Nephron progenitor cell (in vitro differentiated cells): ENCODE measurements at regions not wholly inside any gene's neighbourhood (a gene's known extent, or its start where the extent isn't known, plus 50 kb on each side); places are given as distances from the start of the nearest gene placed in this dataset.

Experiments
- DNase-seq: peaks from one replicate; pipeline ENCODE4 v3.0.0; 2021
- H3K27ac Mint-ChIP-seq: 2 replicates; pipeline ENCODE4 v1.8.0; 2021; ENCODE audit warnings: mild to moderate bottlenecking, moderate library complexity, mixed read lengths
- H3K27me3 Mint-ChIP-seq: 2 replicates; pipeline ENCODE4 v1.8.0; 2021; ENCODE audit warnings: mild to moderate bottlenecking, low read depth, mixed read lengths; ENCODE audit not compliant: poor library complexity
- H3K36me3 Mint-ChIP-seq: 2 replicates; pipeline ENCODE4 v1.8.0; 2021; ENCODE audit warnings: low read depth, mixed read lengths
- H3K4me1 Mint-ChIP-seq: 2 replicates; pipeline ENCODE4 v1.8.0; 2021; ENCODE audit warnings: mixed read lengths
- H3K4me3 Mint-ChIP-seq: 2 replicates; pipeline ENCODE4 v1.8.0; 2021; ENCODE audit warnings: mild to moderate bottlenecking, moderate library complexity, mixed read lengths
- H3K9me3 Mint-ChIP-seq: 2 replicates; pipeline ENCODE4 v1.8.0; 2021; ENCODE audit warnings: mild to moderate bottlenecking, moderate library complexity, mixed read lengths
- CTCF ChIP-seq: fragments of 200-600 bp; sonication (generic); IDR thresholded peaks from 2 replicates; pipeline ENCODE4 v1.5.0; 2021; ENCODE audit warnings: antibody characterized with exemption

DNA sequence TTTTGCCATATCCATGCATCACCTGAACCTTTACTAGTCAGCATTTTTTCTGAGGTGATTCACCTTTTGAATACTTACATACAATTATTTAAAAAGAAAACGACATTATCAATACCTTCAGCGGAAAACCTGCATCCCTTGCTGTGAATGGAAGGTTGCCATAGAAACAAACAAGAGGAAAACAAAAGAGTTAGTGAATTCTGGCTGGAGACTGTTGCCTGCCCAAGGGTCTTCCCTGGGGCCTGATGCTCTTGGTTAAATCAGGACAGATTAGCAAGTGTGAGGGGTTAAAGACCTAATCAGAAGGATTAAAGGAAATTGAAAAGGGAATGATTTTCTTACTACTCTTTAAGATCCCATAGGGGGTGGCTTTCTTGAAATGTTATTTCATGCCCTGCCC lies 96.0 kb upstream of the WSCD2 start:
- H3K4me3 Mint-ChIP-seq = no peak overlapping the region
- no peak for TF ChIP-seq CTCF
- H3K27ac Mint-ChIP-seq = no peak overlapping the region
- peaks cover 11% of the 10 kb centered on the region for H3K27me3 Mint-ChIP-seq
- H3K4me1 Mint-ChIP-seq = peaks cover 16% of the 10 kb centered on the region
- DNase-seq = no peak
- no peaks in the 10 kb centered on the region for H3K9me3 Mint-ChIP-seq
- no peaks in the 10 kb centered on the region for H3K36me3 Mint-ChIP-seq

- H3K4me1 Mint-ChIP-seq = peaks cover under 1% of the 10 kb centered on the region
- peaks cover 15% of the 10 kb centered on the region for H3K27me3 Mint-ChIP-seq
Observed at GRCh38 chr12:108035372-108035771, 93.7 kb upstream of the WSCD2 start.

GRCh38 chr12:108037960-108038359 lies 91.1 kb upstream of the WSCD2 start:
- peaks cover 7% of the 10 kb centered on the region for H3K4me1 Mint-ChIP-seq
- no peak overlapping the region for H3K27ac Mint-ChIP-seq
- DNase-seq = no peak
- no peak for TF ChIP-seq CTCF
- H3K9me3 Mint-ChIP-seq = no peaks in the 10 kb centered on the region
- H3K27me3 Mint-ChIP-seq = peaks cover 19% of the 10 kb centered on the region
- no peak overlapping the region for H3K4me3 Mint-ChIP-seq
- no peaks in the 10 kb centered on the region for H3K36me3 Mint-ChIP-seq

More at GRCh38 chr12:108035372-108035771, 93.7 kb upstream of the WSCD2 start:
- Mint-ChIP-seq H3K27ac (no peak overlapping the region), H3K36me3 (no peaks in the 10 kb centered on the region), H3K4me3 (no peak overlapping the region), H3K9me3 (no peaks in the 10 kb centered on the region)
- no peak for TF ChIP-seq CTCF
- DNase-seq = no peak

DNA sequence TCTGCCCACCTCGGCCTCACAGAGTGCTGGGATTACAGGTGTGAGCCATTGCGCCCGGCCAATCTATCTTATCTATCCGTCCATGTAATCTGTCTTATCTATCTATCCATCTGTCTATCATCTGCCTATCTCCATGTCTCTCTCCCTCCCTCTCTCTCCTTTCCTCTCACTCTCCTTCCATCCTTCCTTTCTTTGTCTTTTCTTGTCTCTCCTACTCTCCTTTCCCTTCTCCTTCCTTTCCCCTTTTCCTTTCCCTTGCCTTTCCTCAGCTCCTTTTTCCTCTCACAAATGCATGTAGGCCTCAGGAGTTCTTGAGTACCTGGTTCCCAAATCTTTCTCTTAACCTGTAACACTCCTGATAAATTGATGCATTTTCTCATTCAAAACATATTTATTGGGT lies 89.3 kb upstream of the WSCD2 start:
- DNase-seq = no peak
- no peak overlapping the region for H3K4me3 Mint-ChIP-seq
- H3K36me3 Mint-ChIP-seq = no peaks in the 10 kb centered on the region
- H3K4me1 Mint-ChIP-seq = peaks cover 12% of the 10 kb centered on the region
- peaks cover 21% of the 10 kb centered on the region for H3K27me3 Mint-ChIP-seq
- no peak for TF ChIP-seq CTCF
- no peaks in the 10 kb centered on the region for H3K9me3 Mint-ChIP-seq
- no peak overlapping the region for H3K27ac Mint-ChIP-seq

- no peak for TF ChIP-seq CTCF
- no peaks in the 10 kb centered on the region for H3K36me3 Mint-ChIP-seq
- DNase-seq = no peak
- peaks cover 12% of the 10 kb centered on the region for H3K4me1 Mint-ChIP-seq
- H3K27me3 Mint-ChIP-seq = peaks cover 19% of the 10 kb centered on the region
- H3K9me3 Mint-ChIP-seq = no peaks in the 10 kb centered on the region
- H3K4me3 Mint-ChIP-seq = no peak overlapping the region
- H3K27ac Mint-ChIP-seq = no peak overlapping the region
Observed at GRCh38 chr12:108040947-108041346, 88.1 kb upstream of the WSCD2 start.

DNA sequence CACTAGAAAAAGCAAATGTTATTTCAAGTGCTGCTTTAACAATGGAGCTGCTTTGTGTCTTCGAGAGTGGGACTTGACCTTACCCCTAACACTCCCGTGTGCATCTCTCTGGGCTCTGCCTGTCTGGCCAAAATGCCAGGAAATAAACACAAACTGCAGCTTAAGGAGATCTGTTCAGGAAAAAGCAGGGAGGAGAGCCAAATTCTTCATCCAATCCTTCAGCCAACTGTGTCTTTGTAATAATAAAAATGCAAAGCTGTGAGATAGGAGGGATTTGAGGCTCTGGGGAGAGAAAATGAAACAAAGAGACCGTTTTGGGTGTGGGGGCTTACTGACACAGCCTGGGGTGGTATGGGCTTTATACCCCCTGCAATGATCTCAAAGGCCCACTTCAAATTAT lies 85.8 kb upstream of the WSCD2 start:
- Mint-ChIP-seq H3K4me3 (no peak overlapping the region), H3K4me1 (peaks cover 27% of the 10 kb centered on the region), H3K27ac (no peak overlapping the region), H3K36me3 (no peaks in the 10 kb centered on the region), H3K27me3 (peaks cover 15% of the 10 kb centered on the region), H3K9me3 (no peaks in the 10 kb centered on the region)
- DNase-seq = no peak
- no peak for TF ChIP-seq CTCF
